Nephron (organoid): ENCODE measurements at regions not wholly inside any gene's neighbourhood (a gene's known extent, or its start where the extent isn't known, plus 50 kb on each side); places are given as distances from the start of the nearest gene placed in this dataset.
A peak's percentile ranks its signal among the peaks of the same experiment; 100 is the strongest.
"Not testable (repeated sequence)": the region's sequence is repeated elsewhere in the genome, so short reads cannot be mapped to it uniquely, and the experiment has no call there.

ENCODE experiments used
- H3K27ac Mint-ChIP-seq, 3 experiments: 2 replicates each; pipeline ENCODE4 v1.8.0; 2020; ENCODE audit warnings: mixed read lengths in 3 of 3, mild to moderate bottlenecking in 2 of 3, moderate library complexity in 1 of 3
- H3K27me3 Mint-ChIP-seq: 2 replicates; pipeline ENCODE4 v1.8.0; 2021; ENCODE audit warnings: low read depth, mild to moderate bottlenecking, moderate library complexity, mixed read lengths
- H3K36me3 Mint-ChIP-seq: 2 replicates; pipeline ENCODE4 v1.8.0; 2020; ENCODE audit warnings: low read depth, mixed read lengths
- H3K4me1 Mint-ChIP-seq: 2 replicates; pipeline ENCODE4 v1.8.0; 2020; ENCODE audit warnings: mixed read lengths
- H3K4me3 Mint-ChIP-seq, 3 experiments: 2 replicates each; pipeline ENCODE4 v1.8.0; 2020; ENCODE audit warnings: mild to moderate bottlenecking in 3 of 3, mixed read lengths in 3 of 3, moderate library complexity in 2 of 3
- H3K9me3 Mint-ChIP-seq: 2 replicates; pipeline ENCODE4 v1.8.0; 2020; ENCODE audit warnings: mixed read lengths
- TF ChIP-seq, protein P1 (sequence below), 3 experiments: fragments of 200-600 bp; sonication (generic); IDR thresholded peaks; one replicate each; pipeline ENCODE4 v1.5.0; 2021; ENCODE audit warnings: antibody characterized with exemption in 3 of 3; ENCODE audit not compliant: unreplicated experiment in 3 of 3

DNA sequence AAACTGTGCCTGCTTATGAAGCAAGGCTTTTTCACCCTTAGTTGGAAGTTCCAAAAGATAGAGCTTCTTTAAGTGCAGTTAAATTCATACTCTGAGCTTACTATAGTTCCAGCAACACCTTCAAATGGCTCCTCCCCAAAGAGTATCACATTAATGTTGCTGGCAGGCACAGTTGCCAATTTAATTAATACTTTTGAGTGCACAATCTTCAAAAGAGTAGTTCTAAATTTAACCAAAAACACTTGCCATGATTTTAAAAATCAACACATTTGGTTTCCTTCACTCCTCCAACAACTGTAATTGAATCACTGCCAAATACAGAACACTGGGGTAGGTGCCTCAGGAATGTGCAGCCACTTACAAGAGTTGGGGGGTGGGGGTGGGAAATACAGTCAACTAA, 150.6 kb upstream of the UBE2E3 start:
- Mint-ChIP-seq H3K4me3 (no peak overlapping the region), H3K27ac (no peak overlapping the region), H3K4me1 (no peaks in the 10 kb centered on the region), H3K27me3 (no peaks in the 10 kb centered on the region), H3K36me3 (no peaks in the 10 kb centered on the region), H3K9me3 (peaks cover 9% of the 10 kb centered on the region)
- TF ChIP-seq, protein P1, sequence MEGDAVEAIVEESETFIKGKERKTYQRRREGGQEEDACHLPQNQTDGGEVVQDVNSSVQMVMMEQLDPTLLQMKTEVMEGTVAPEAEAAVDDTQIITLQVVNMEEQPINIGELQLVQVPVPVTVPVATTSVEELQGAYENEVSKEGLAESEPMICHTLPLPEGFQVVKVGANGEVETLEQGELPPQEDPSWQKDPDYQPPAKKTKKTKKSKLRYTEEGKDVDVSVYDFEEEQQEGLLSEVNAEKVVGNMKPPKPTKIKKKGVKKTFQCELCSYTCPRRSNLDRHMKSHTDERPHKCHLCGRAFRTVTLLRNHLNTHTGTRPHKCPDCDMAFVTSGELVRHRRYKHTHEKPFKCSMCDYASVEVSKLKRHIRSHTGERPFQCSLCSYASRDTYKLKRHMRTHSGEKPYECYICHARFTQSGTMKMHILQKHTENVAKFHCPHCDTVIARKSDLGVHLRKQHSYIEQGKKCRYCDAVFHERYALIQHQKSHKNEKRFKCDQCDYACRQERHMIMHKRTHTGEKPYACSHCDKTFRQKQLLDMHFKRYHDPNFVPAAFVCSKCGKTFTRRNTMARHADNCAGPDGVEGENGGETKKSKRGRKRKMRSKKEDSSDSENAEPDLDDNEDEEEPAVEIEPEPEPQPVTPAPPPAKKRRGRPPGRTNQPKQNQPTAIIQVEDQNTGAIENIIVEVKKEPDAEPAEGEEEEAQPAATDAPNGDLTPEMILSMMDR (IDR thresholded peaks at IDR 0.05; ENCODE audit: unreplicated experiment in 3 of 3), result no peak

DNA sequence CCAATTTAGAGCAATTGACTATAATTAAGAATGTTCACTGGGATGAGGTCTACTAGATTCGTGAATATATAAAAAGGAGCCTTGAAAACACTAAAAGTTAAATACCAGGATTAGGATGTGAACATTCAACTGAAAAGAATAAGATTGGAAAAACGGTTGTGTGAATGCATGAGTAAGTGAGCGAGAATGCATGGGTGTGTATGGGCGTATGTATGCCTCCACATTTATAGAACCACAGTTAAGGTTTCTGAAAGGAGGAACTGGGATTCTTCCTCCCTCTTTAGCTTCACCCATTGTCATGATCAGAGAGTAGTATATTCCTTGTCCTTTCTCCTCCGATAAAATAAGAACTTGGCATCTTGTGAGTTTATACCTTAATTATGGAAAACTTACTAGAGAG, 151.1 kb upstream of the UBE2E3 start:
- H3K36me3 Mint-ChIP-seq, result no peaks in the 10 kb centered on the region
- H3K27ac Mint-ChIP-seq, result no peak overlapping the region
- peaks cover 9% of the 10 kb centered on the region for H3K9me3 Mint-ChIP-seq
- H3K4me3 Mint-ChIP-seq, result no peak overlapping the region
- no peaks in the 10 kb centered on the region for H3K27me3 Mint-ChIP-seq
- TF ChIP-seq, protein P1 (IDR thresholded peaks at IDR 0.05; ENCODE audit: unreplicated experiment in 3 of 3), result no peak
- no peaks in the 10 kb centered on the region for H3K4me1 Mint-ChIP-seq

DNA sequence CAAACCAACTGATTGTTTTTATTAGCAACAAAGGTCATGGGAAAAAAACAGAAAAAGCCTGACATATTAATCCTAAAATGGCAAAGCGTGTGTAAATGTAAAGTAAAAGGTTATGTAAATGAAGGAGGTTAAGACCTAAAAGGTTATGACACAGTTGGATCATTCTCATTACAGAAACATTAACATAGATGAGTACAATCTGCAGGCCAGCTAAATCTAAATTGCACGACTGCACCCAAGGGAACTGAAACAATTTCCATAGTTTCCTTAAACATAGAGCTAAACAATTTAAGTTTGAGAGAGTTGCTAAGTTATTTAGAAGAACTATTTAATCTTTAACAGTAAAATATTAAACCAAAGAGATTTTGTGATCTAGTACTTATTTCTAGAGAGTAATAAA, 151.6 kb upstream of the UBE2E3 start:
- no peak overlapping the region for H3K4me3 Mint-ChIP-seq
- H3K36me3 Mint-ChIP-seq, result no peaks in the 10 kb centered on the region
- no peaks in the 10 kb centered on the region for H3K4me1 Mint-ChIP-seq
- peaks cover 9% of the 10 kb centered on the region for H3K9me3 Mint-ChIP-seq
- TF ChIP-seq, protein P1 (IDR thresholded peaks at IDR 0.05; ENCODE audit: unreplicated experiment in 3 of 3), result no peak
- no peak overlapping the region for H3K27ac Mint-ChIP-seq
- H3K27me3 Mint-ChIP-seq, result no peaks in the 10 kb centered on the region

DNA sequence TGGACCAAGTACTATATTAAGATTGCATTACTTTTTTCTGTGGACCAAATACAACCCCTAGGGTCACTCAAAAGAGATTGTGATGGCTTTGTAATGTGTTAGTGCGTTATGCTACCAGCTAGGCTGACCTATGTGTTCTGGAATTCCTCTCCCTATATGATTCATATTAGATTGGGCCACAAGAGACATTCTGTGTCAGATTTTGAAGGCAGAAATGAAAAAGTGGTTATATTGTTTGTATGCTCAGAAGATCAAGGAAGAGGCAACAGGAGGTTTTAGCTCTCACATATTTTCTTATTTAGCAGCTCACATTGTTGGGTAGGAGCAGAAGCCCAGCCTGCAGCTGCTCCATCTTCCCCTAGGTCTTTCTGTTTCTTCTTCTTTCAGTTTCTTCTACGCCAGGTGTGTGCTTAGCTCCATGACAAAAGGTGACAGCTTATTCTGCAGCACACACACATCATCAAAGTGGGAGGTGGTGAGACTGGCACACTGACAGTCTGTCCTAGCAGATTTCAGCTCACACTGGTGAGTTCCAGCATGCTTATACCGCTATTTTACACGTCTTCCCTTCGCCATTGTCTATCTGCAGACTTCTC, 156.8 kb upstream of the UBE2E3 start:
- Mint-ChIP-seq H3K36me3 (no peaks in the 10 kb centered on the region), H3K4me1 (no peaks in the 10 kb centered on the region), H3K9me3 (no peaks in the 10 kb centered on the region), H3K27ac (no peak overlapping the region), H3K4me3 (no peak overlapping the region), H3K27me3 (no peaks in the 10 kb centered on the region)
- TF ChIP-seq, protein P1 (IDR thresholded peaks at IDR 0.05; ENCODE audit: unreplicated experiment in 3 of 3), result no peak

DNA sequence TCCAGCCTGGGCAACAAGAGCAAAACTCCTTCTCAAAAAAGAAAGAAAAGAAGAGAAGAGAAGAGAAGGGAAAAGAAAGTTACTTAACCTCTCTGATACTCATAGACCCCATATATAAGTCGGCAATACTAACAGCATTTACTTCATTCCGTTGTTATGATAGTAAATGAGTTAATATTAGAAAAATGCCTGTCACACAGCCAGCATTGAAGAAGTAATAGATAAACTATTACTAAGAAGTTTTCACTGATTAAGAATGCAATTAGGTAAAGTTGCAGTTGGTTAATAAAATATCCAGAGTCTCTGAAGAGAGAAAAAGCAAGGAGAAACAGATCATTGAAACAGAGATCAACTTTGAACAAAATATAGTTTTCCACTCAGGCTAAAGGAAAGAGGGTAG, 161.3 kb upstream of the UBE2E3 start:
- TF ChIP-seq, protein P1 (IDR thresholded peaks at IDR 0.05; ENCODE audit: unreplicated experiment in 3 of 3), result no peak
- H3K36me3 Mint-ChIP-seq, result no peaks in the 10 kb centered on the region
- H3K27me3 Mint-ChIP-seq, result no peaks in the 10 kb centered on the region
- peaks cover 15% of the 10 kb centered on the region for H3K9me3 Mint-ChIP-seq
- peak overlapping the region in 1 of 3 experiments; percentile 13 for H3K27ac Mint-ChIP-seq
- no peak overlapping the region for H3K4me3 Mint-ChIP-seq
- no peaks in the 10 kb centered on the region for H3K4me1 Mint-ChIP-seq

DNA sequence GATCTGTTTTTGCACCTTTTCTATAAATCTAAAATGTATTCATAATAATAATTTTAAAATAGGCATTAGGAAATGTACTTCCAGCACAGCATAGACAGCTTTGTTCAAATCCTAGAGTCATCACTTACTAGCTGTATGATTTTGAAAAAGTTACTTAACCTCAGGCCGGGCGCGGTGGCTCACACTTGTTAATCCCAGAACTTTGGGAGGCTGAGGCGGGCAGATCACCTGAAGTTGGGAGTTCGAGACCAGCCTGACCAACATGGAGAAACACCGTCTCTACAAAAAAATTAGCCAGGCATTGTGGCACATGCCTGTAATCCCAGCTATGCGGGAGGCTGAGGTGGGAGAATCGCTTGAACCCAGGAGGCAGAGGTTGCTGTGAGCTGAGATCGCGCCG, 161.7 kb upstream of the UBE2E3 start:
- not testable (repeated sequence) for H3K4me3 Mint-ChIP-seq, H3K27me3 Mint-ChIP-seq, H3K36me3 Mint-ChIP-seq, H3K27ac Mint-ChIP-seq, H3K4me1 Mint-ChIP-seq
- H3K9me3 Mint-ChIP-seq, result peaks cover 15% of the 10 kb centered on the region
